SIG-M5 treated with dmso at 0.1 percent for 504 hours (cell line): ENCODE measurements at regions not wholly inside any gene's neighbourhood (a gene's known extent, or its start where the extent isn't known, plus 50 kb on each side); places are given as distances from the start of the nearest gene placed in this dataset.

Source experiments
- DNase-seq: peaks from one replicate; lab custom pipeline; 2025; ENCODE audit not compliant: unreplicated experiment; lab: John Stamatoyannopoulos, UW

DNA sequence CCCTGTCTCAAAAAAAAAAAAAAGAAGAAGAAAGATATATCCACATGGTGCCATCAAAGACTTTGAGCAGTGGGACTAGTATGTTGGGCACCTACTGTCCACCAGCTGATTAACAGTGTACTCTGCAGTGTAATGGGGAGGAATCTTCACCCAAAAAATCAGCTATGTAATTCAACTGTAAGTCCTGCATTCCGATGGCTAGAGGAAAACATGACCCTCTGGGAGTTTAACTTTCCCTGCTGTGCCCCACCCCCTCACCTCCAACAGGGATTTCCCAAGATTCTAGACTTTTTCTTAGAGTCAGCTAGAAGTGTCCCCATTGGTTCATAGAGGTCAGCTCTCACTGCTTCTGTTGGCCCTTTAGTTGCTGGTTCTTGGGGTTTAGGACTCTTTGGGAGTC is 221.2 kb upstream of the CLINT1 start:
- no peak for DNase-seq

DNA sequence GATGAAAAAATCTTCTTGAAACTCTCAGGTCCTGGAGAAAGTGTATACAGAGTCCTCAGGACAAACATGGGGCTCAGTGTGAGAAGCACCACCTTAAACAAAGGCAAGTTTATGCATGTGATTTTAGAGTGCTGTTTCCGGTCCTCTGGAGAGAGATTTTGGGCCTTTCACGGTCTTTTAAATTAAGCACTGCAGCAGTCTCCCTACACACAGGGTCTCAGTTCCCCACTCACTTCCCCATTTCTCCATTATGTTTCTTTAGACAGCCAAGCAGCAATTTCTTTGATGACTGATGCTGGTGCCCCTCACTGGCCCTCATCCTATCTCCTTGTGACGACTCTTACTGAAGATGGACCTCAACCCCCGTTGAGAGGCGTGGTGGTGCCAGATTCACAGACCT is 220.2 kb upstream of the CLINT1 start:
- no peak for DNase-seq

DNA sequence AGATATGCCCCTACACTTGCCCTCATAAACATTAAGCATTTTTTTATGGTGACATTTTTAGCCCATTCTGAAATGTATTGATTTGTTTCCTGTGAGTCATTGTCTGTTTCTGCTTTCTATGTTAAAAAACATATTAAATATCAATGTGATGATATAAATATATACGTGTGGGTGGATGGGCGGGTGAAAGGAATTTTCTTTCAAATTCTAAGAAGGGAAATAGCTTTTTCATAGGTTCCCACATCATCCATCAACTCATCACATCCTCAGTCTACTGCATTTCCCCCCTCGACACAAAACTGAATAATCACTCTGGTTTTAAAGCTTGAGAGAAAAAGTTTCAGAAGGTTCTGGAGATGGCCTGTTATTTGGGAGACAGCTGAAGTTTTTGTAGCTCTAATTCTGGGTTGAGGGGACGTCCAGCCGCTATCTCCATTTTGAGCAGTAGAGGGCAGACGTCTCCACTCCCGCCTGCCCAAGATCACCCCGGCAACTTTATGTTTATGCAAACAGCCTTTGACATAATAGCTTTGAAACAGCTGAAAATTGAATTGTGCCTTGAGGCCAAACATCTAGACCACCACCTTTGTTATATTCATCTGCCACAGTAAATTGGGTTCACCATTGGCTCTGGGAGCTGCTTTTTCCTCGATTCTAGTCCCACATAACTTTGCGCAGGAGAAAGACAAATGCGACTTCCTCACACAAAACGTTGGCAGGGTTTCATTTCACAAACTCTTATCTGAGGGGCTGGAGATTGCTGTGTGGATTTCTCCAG is 216.2 kb upstream of the CLINT1 start:
- peak; percentile 45 for DNase-seq

DNA sequence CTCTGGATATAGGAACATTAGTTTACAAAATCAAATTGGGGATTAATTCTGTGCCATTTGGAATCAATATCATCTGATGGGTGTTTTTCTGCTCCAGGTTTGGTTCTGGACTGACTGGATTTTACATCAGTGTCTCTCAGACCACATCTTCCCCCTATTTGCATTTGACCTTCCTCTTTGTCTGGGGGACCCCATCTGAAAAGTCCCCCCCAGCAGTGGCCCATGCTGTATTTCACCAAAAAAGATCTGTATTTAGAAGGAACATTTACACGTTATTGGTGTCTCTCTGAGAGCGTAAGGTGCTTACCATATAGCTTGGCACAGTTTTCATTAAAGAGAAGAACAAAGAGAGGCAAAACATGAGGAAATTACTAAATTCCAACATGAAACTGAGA is 215.6 kb upstream of the CLINT1 start:
- DNase-seq = no peak

DNA sequence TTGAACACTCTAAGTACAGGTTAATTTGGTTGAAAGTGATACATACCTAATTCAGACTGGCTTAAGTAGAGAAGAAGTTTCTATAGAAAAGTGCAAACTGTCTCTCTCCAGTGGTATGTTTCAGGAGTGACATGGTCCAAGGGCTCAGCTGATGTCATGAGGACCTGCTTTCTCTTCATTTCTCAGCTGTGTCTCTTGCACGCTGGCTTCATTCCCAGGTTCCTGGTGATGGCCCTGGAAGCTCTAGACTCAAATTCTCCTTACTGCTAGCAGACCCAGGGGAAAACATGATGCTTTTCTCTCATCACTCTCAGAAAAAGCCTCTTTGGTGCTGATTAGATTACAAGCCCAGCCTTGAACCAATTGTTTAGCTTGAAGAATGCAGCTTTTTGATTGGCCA is 211.9 kb upstream of the CLINT1 start:
- no peak for DNase-seq

DNA sequence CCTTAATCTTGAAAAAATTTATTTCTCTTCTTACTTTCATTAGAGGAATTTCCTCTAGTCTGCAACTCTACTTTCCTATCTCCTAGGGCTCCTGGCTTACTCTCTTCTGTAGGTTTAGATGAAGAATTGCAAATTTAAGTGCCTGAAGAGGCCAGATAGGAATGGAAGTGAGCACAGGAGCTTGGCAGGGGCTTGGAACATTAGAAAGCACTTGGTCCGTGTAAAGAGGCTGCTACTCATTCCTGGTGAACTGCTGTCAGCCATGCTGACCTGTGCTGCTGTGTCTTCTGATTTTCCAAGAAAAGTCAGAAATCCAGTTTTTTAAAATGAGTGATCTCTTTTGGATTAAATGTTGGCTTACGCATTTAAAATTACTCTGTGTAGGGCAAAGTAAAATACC is 210.9 kb upstream of the CLINT1 start:
- no peak for DNase-seq

DNA sequence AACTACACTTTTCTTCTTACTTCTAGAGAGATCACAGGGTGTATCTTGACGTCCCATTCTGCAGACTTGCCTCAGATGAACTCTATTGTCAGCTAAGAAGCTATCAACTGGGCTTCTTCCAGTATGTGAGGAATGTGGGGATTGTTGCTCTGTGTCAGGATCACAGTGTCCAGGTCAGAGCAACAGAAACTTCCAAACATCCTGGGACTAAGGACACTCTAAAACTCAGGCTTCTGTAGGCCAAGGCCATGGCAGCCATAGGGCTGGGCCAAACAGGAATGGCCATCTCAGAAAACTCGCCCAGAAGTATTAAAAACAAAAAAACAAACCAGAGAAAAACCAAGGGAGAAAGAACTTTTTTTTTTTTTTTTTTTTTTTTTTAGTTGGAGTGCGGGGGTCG is 210.0 kb upstream of the CLINT1 start:
- DNase-seq = no peak

DNA sequence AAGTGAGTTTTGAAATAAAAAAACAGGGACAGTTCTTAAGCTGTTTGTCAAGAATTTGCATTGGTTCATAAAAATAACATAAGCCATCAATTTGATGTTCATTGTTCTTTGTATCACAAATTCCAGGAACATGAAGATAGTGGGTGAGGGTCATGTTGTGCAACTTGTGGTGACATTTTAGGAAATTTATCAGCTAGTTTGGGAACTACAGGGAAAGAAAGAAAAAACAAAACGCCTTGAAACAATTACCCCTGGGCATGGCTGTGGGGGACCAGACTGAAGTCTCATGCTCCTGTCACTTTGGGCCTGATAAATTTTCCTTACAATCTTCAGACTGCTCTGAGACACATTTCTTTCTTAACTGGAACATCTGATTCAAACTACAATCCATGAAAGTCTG is 207.1 kb upstream of the CLINT1 start:
- DNase-seq = no peak

DNA sequence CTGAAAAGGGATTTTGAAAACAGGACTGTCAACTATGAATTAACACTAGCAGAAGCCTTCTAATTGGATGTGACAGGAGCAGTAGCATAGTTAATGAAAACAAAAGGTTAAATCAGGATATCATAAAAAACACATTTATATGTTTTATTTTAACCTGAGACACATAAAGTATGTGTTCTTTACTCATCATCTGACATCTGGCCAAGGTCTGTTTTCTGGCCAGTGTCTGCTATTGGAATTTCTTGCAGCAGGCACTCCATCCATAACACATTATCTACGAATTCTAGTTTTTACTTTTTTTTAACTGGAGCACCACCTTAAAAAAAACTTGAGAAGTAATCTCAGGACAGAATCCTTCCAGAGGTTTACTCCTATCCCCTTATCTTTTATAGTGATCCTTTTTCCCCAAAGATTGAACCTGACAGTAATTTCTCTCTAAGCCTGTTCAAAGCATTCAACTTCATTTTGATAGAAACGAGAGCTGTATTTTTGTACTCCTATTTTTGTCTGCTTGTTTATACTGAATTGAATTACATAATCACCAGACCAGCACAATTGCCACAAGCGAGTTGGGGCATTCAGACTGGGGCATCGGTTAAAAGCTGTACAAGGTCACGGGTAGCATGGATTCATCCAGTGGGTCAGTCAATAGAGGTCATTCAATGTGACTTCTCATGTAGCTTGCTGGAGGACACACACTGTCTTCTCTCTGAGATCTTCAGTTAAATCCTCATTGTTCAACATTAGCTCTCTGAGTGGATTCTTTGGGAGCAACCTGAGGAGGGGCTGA is 205.6 kb upstream of the CLINT1 start:
- no peak for DNase-seq

DNA sequence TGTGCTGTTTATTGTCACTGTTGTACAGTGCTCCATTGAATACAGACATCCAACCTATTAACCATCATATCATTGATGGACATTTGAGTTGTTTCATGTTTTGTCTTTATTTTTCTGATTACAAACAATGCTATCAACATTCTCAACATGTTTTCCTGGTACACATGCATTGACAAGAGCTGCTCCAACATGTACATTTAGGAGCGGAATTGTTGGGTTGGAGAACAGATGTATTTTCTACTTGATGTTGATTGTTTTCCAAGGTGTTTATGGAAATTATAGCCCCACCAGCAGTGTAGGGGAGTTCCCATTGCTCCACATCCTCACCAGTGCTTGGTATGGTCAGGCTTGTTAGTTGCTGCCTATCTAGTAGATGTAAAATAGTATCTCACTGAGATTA is 204.1 kb upstream of the CLINT1 start:
- no peak for DNase-seq

DNA sequence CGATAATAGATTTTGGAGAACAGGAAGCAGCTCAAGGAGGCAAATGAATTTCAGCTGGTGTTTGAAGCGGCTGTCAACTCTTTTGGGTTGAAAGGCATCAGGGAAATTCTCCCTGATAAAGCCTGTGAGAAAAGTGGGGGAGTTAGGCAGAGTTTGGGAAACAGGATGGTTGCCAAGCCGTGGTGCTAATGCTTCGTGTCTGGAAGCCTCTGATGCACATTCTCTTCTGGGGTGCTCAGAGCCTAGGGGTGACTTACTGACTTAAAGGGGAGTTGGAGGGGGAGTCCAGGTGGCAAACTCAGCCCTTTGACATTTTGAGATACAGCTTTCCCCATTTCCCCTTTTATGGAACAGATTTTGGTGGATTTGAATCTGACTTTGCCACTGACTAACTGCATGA is 202.5 kb upstream of the CLINT1 start:
- no peak for DNase-seq

DNA sequence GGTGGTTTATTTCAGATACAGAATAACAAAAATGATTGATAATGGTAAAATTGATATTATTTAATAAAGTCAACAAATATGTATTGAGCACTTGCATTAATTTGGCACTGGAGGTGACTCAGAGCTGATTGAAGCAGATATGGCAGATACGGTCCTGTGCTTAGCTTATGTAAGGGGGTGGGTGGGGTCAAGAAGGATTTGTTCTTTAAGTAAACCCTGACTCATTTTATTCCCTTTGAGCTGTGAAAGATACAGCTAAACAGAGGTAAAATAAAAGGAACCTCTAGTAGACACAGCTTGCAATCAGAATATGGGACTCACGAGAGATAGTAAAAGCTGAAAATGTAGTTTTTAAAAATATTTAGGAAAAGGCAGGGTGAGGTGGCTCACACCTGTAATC is 201.3 kb upstream of the CLINT1 start:
- DNase-seq = no peak

DNA sequence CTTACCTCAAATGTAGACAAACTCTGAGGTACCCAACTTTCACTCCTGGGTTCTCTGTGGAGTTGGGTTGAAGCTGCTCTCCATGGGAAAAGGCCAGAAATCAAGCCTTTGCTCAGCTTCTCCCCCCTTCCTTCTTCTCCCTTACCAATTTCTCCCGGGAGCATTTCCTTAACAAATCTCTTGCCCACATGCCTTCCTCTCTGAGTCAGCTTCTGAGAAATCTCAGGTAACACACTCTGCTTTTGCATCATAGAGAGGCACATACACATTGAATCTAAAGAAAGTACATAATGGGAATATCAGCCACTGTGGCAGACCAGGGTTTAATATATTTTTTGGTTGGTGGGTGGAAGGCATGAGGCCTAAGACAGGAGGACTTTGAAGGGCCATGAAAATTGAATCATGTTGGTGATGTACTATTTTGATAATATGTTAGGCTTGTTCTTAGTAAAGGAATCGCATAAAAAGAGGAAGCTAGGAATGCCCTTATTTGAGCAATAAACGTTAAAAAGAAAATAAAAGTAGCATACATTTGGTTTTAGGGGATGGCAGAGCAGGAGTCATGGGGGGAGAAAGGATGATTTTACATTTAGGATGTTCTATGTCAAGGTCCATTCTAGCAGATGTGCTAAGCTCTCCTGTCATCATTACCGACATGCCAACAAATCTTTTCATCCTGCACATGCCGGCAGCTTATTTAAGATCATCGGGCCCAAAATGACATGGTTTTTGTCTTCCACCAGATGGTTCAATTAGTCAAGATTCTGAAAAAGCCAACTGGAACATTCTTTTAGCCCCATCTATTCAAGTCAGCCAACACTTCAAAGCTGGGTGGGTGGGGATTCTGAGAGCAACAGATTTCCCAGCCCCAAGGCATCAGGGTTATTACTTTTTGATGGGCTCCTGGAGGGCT is 199.5 kb upstream of the CLINT1 start:
- DNase-seq = no peak

DNA sequence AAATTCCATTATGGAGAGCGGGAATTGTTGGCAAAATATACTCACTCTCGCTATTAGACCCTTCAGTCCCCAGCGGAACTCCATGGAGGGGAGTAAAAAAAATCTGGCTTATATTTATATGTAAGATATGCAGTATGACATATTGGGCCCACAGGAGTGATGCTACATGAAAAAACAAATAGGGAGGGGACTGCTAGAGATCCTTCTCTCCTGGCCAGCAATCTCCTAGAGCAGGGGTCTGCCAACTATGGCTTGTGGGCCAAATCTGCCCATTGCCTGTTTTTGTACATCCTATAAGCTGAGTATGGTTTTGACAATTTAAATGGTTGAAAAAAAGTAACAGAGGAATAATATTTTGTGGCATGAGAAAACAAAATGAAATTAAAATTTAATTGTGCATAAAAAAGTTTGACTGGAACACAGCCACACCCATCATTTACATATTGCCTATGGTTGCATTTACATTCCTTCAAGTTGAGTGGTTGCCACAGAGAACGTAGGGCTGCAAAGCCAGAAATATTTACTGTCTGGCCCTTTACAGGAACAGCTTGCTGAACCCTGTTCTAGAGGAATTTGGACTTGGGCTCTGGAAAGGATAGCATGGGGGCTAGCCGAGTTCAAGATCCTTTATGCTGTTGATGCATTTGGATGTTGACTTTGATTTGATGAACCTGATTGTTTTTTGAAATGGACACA is 197.3 kb upstream of the CLINT1 start:
- DNase-seq = no peak

DNA sequence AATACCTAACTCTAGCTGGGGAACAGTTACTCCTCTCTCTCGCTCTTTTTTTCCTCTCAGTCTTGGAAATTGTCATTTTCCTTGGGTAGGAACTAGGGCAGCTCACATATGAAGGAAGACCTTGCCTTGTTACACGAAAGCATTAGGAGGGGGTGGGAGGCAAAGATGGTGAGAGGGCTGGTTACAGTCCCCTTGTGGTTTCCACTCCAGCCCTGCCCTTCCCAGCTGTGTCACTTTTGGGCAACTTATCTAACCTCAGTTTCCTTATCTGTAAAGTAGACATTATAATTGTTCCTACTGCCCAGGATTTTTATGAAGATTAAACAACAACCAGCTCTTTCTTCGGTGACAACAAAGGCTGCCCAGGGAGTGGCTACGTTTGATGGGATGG is 196.2 kb upstream of the CLINT1 start:
- no peak for DNase-seq

DNA sequence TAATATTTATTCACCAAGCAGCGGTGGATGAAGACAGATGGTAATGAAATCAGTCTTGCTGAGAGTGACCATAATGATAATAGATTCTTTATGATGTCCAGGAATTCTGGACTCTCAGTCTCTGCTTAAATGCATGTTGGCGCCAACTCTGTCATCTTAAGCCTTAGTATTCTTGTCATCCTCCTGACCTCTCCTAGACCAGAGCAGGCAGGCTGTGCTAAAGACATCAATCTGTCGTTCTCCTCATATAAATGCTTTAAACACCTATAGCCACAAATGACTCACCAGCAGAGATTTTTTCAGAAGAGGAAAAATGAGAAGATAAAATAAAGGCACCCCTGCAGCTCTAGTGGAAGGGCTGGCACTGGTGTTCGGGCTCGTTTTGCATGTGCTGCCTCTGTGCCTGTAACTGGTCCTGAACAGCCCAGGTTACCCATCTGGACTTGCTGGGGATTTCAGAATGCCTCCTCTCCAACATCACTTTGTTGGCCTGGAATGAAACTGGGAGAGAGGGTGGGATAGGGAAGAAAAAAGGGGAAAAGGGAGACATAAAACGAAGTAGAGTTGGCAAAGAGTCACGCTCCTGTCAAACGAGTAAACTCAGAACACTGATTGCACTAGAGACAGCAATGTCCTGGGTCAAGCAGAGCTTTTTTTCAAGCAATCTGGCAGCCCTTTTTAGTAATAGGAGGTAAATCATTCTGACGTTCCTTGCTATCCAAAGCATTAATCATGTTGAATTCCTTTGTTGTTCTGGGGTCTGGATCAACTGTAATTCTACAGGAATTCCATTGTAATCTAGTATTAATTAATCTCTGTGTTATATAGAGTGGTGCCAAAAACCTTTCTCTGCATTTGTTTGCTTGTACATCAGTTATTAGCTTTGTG is 195.5 kb upstream of the CLINT1 start:
- DNase-seq = no peak

DNA sequence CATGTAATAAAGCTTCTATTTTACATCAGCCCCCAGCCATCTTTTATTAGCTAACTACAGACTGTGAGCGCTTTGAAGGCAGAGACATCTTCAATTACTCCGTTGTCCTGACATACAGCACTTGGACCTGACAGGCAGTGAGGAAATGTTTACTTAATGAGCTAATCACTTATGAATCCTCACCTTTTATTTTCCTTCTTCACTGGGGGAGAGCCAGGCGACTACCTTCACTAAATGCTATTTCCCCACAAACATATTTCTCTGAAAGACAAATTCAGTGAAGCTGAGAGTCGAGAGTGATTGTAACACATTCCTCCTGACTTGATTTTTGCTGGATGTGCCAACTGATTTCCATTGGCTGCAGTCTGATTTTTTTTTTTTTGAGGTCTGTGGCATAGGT is 192.1 kb upstream of the CLINT1 start:
- no peak for DNase-seq

DNA sequence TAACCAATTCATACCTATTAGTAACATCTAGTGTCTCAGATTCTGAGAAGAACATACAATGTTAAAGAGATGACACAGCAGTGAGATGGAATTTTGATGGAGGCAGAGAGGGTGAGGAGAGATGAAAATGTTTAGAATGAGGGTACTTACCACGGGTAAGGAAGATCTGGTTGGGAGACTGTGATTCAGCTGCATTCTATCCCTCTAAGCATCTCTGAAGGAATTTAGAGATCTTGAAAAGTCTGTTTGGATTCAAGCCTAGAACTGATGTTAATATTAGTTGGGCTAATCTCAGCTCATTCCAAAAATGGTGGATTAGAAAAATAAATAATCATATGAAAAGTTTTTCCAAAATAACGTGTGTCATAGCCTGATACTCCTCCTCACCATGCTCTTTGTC is 191.5 kb upstream of the CLINT1 start:
- DNase-seq = no peak

DNA sequence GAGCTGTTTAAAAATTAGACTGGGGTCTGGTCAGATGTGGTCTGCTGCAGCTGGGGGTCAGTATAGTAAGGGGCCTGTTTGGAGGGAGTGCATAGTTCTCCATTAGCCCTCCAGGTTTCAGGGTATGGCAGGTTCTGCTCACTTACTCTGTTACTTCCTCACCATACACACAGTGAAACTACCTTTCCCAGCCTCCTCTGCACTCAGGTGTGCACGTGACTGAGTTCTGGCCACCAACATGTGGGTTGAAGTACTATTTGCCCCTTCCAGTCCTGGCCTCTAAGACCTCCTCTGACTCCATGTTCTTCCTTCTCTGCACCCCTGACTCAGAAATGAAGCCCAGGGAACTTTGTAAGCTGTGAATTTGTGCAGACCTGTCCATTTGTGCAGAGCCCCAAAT is 190.5 kb upstream of the CLINT1 start:
- no peak for DNase-seq

DNA sequence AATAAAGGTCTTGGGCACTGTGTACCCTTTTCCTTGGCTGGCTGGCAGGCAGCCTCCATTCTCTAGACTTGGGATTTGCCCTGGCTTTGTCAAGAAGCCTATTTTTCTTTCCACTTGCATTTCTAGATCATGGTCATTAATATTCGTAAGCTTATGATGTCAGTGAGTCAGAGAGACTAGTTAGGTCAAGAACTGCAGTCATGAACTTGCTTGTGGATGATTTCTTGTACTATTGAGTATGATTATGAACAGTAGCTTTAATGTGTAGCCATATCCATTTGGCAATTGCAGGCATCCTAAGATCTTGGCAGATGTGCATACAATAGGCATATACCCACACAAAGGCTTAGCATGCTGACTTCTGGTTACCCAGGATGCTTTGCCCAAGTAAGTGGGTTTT is 186.8 kb upstream of the CLINT1 start:
- no peak for DNase-seq
